Left renal pelvis (tissue), 4 donors: ENCODE measurements at regions not wholly inside any gene's neighbourhood (a gene's known extent, or its start where the extent isn't known, plus 50 kb on each side); places are given as distances from the start of the nearest gene placed in this dataset.

Experiments
- DNase-seq, 4 donors: peaks; one replicate each; pipeline ENCODE4 v3.0.0-alpha.2; 2013; ENCODE audit warnings: low read depth in 4 of 4, low spot score in 3 of 4

- DNase-seq: no peak
Measured at GRCh38 chr4:19455850-19456602, 795.7 kb upstream of the SLIT2 start.

- DNase-seq: no peak
Measured at GRCh38 chr4:19455196-19455595, 796.5 kb upstream of the SLIT2 start.

GRCh38 chr4:19438233-19438632 is 813.5 kb upstream of the SLIT2 start:
- no peak for DNase-seq

GRCh38 chr4:19437008-19437407 is 814.7 kb upstream of the SLIT2 start:
- no peak for DNase-seq

DNA sequence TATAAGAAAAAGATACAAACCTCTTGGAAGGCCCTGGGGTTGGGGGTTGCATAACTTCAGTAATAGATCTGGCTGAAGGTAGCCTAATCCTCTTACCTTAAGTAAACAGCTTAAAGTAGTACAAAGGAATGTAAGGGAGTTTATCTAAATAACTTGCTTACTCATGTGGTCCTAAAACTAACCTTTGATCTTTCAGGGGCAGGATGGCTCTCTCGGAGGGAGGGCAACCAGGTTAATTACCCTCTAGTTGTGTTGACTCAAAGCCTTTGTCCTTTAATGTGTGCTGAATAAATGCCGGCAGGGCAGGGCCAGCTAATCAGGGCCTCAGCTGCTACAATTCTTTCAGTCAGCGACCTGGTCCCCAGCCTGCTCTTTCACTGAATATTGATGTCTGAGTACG is 822.0 kb upstream of the SLIT2 start:
- DNase-seq: no peak

DNA sequence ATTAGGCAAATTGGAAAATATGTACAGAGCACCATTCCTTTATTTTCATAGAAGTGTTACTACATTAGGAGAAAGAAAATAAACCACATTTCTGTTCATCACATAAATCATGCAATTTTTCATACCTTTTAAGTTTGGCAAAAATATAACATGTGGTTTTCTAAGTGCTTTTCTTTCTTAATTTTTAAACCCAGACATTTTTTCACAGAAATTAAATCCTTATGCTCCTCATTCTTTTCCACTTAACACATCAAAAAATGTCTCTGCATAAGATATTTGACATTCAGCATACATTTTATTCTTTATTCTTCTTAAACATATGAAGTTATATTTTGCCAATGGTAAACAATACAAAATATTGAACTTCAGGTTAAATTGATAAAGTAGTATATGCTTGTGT is 826.6 kb upstream of the SLIT2 start:
- no peak for DNase-seq

DNA sequence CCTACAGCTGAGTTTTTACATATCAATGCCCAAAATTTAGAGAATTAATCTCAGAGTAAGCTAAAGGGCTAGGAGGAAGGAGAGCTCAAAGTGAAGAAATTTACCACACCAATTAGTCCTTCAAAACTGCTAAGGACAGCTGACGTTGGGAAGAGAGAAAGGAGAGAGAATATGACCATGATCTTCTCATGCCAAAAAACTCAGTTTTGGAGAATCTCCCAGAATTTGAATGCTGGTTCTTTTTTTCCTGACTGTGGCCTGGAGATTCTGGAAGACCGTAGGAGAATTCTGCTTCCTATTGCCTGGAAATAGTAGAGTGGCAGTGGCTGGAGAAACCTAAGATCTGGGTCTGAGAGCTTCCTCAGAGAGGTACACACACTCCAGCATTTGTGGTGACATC is 834.4 kb upstream of the SLIT2 start:
- no peak for DNase-seq

DNA sequence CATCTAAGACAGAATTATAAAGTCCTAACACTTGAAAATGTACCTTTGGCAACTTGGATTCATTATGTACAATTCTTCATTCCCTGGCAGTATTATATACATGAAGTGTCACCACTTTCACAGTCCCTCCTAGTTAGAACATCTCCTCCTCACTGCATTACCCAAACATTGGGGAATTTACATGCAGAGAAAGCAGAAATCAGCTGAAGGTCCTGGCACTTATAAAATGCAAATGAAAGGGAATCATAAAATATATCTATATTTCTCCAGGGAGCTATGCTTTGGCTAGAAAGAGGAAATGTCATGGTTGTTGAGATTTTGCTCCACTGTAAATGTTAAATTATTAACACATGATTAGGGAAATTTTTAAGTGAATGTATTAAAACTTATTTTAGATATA is 835.6 kb upstream of the SLIT2 start:
- DNase-seq: no peak

GRCh38 chr4:19408490-19408889 is 843.2 kb upstream of the SLIT2 start:
- no peak for DNase-seq

DNA sequence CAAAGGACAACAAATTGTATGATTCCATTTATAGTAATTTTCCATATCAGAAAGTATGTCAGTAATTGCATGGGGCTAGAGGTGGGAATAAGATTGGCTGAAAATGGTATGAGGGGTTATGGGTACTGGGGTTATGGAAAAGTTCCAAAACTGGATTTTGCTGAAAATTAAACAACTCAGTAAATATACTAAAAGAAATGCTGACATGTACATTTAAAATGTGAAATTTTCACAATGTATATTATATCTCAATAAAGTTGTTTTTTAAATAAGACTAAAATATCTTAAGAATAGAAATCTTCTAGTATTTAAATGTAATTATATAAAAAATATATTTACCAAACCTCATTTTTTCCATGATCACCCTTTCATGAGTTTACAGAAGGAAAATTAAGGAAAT is 844.9 kb upstream of the SLIT2 start:
- DNase-seq: no peak

GRCh38 chr4:19403786-19404370 is 847.8 kb upstream of the SLIT2 start:
- DNase-seq: no peak

GRCh38 chr4:19402581-19403065 is 849.1 kb upstream of the SLIT2 start:
- no peak for DNase-seq

DNA sequence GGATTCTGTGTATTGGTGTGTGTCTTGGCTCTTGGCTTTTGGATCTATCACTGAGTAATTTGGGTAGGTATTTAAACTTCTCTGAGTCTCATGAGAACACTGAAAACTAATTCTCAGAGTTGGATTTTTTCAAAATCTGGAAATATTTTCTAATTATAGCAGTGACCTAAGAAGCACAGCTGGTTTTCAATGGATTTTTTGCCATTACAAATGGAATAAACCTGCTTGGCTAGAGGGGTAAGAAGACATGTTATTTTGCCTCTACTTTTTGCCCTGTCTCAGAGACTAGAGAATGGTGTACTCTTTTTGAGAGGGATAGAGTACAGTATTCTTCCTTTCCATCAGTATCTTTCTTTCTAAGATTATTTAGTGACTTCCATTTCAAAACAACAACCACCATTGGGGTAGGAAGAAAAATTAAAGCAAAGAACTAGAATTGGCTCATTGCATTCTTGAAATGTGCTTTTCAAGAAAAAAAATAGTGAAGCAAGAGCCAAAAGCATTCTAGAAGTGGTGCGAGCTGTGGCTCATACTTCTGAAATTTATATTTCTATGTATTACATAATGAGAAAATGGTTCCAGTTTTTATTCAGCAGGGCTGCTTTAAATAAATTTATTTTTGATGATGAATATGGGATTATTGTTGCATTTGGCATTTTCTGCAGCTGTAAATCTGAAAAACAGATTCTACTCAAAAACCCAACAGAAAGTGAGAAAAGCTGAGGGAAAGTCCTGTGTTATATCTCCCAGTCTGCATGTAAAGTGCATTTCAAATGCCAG is 850.2 kb upstream of the SLIT2 start:
- no peak for DNase-seq

- DNase-seq: no peak
Measured at GRCh38 chr4:19400820-19401219, 850.9 kb upstream of the SLIT2 start.

DNA sequence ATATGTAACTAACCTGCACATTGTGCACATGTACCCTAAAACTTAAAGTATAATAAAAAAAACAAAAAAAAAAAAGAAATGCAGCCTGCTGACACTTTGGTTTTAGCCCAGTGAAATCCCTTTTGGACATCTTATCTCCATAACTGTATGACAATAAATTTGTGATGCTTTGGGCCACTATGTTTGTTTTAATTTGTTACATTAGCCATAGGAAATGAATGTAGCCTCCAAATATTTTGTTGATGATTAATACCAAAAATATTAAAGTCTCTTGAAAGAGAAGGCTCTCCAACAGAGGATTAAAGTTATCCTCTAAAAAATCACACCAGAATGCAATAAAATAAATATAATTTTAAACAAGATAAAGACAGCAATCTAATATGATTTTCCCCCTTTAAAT is 852.7 kb upstream of the SLIT2 start:
- DNase-seq: no peak

GRCh38 chr4:19386786-19387185 is 864.9 kb upstream of the SLIT2 start:
- no peak for DNase-seq

- DNase-seq: no peak
Measured at GRCh38 chr4:19382993-19383756, 868.5 kb upstream of the SLIT2 start.

DNA sequence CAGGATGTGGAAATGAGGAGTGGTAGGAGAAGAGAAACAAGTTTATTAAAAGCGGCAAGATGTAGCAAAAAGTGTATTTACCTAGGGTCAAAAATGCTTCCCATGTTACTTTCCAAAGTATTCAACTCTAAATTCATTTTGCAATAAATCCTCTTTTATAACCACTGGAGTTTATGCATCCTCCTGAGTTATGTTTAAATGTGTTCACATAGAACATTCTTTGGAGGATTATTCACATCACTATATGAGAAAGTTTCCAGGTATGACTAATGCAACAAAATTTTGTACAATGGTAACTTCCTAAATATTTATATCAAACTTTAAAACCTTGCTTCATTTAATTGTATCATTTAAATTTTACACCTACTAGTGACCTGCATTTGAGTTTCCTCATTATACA is 870.6 kb upstream of the SLIT2 start:
- DNase-seq: no peak

- DNase-seq: no peak
Measured at GRCh38 chr4:19380600-19380999, 871.1 kb upstream of the SLIT2 start.

- peak in 3 of 4 donors; percentile 2 to 57 (median 20) for DNase-seq
Measured at GRCh38 chr4:19379191-19379708, 872.5 kb upstream of the SLIT2 start.

DNA sequence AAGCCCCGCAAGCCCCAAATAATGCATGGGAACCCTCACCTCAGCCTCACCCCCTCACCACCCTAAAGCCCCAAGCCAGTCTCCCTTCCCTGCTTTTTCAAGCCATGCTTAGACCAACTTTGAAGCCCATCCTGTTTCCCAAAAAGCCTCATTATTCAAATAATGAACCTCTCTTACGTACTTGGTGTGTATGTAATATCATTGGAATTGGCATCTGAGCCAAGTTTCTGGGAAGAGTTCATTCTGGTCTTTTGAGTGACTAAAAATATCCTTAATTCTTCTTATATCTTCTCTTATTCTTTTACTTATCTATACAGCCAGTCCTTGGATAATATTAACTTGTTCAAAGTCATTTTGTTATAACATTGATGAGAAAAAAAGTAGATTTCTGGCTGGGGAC is 875.8 kb upstream of the SLIT2 start:
- DNase-seq: no peak
